GM23338 (cell line): ENCODE measurements at regions not wholly inside any gene's neighbourhood (a gene's known extent, or its start where the extent isn't known, plus 50 kb on each side); places are given as distances from the start of the nearest gene placed in this dataset.

Source experiments
- ATAC-seq: fragments of 200-7000 bp; cut with Tn5 transposase; 3 replicates; pipeline ENCODE4 v1.9.1; 2020
- DNase-seq: peaks from one replicate; pipeline ENCODE4 v3.0.0-alpha.2; 2015; ENCODE audit warnings: low spot score
- H2AFZ ChIP-seq: fragments of 200-600 bp; sonication (generic); 2 replicates; pipeline ENCODE4 v1.8.0; 2016; ENCODE audit warnings: antibody characterized with exemption, mild to moderate bottlenecking, moderate library complexity
- H3F3A ChIP-seq: fragments of 200-600 bp; sonication (generic); replicated peaks from 2 replicates; pipeline ENCODE4 v1.8.0; 2017; ENCODE audit warnings: antibody characterized with exemption, mixed run types, low read depth
- H3K27ac ChIP-seq: fragments of 200-600 bp; sonication (generic); 2 replicates; pipeline ENCODE4 v1.6.1; 2016; ENCODE audit warnings: low read depth
- H3K27me3 ChIP-seq: fragments of 200-600 bp; sonication (generic); 2 replicates; pipeline ENCODE4 v1.8.0; 2016; ENCODE audit warnings: mild to moderate bottlenecking, mixed run types, moderate library complexity; ENCODE audit not compliant: insufficient read depth
- H3K36me3 ChIP-seq: fragments of 200-600 bp; sonication (generic); 2 replicates; pipeline ENCODE4 v1.8.0; 2016; ENCODE audit warnings: mild to moderate bottlenecking; ENCODE audit not compliant: insufficient read depth
- H3K4me1 ChIP-seq: fragments of 200-600 bp; sonication (generic); 2 replicates; pipeline ENCODE4 v1.8.0; 2016; ENCODE audit warnings: mild to moderate bottlenecking, moderate library complexity; ENCODE audit not compliant: insufficient read depth
- H3K4me2 ChIP-seq: fragments of 200-600 bp; sonication (generic); 2 replicates; pipeline ENCODE4 v1.7.1; 2017; ENCODE audit warnings: mixed run types
- H3K4me3 ChIP-seq: fragments of 200-600 bp; sonication (generic); 2 replicates; pipeline ENCODE4 v1.6.1; 2016; ENCODE audit warnings: mixed run types
- H3K79me2 ChIP-seq: fragments of 200-600 bp; sonication (generic); replicated peaks from 2 replicates; pipeline ENCODE4 v1.8.0; 2017; ENCODE audit warnings: mild to moderate bottlenecking; ENCODE audit not compliant: insufficient read depth
- H3K9me2 ChIP-seq: fragments of 200-600 bp; sonication (generic); 2 replicates; pipeline ENCODE4 v1.8.0; 2017; ENCODE audit not compliant: insufficient read depth
- H4K20me1 ChIP-seq: fragments of 200-600 bp; sonication (generic); replicated peaks from 2 replicates; pipeline ENCODE4 v1.8.0; 2017; ENCODE audit warnings: mild to moderate bottlenecking; ENCODE audit not compliant: insufficient read depth
- H3K27ac Mint-ChIP-seq: 2 replicates; pipeline ENCODE4 v1.8.0; 2020; ENCODE audit warnings: inconsistent platforms, mild to moderate bottlenecking, moderate library complexity, mixed read lengths
- H3K27me3 Mint-ChIP-seq: 3 replicates; pipeline ENCODE4 v1.8.0; 2022; ENCODE audit warnings: low read depth, mild to moderate bottlenecking, moderate library complexity, mixed read lengths, inconsistent platforms; ENCODE audit not compliant: insufficient read depth, poor library complexity
- H3K36me3 Mint-ChIP-seq: 3 replicates; pipeline ENCODE4 v1.8.0; 2021; ENCODE audit warnings: low read depth, mild to moderate bottlenecking, inconsistent platforms, moderate library complexity, mixed read lengths
- H3K4me1 Mint-ChIP-seq: 3 replicates; pipeline ENCODE4 v1.8.0; 2020; ENCODE audit warnings: mild to moderate bottlenecking, inconsistent platforms, mixed read lengths
- H3K4me3 Mint-ChIP-seq: 3 replicates; pipeline ENCODE4 v1.8.0; 2021; ENCODE audit warnings: moderate library complexity, mild to moderate bottlenecking, inconsistent platforms, mixed read lengths
- H3K9me3 Mint-ChIP-seq: 3 replicates; pipeline ENCODE4 v1.8.0; 2020; ENCODE audit warnings: moderate library complexity, mild to moderate bottlenecking, inconsistent platforms, mixed read lengths
- EZH2phosphoT487 ChIP-seq: fragments of 200-600 bp; sonication (generic); IDR thresholded peaks from one replicate; pipeline ENCODE4 v1.8.1; 2018; ENCODE audit warnings: antibody characterized with exemption; ENCODE audit not compliant: unreplicated experiment
- ZNF114 ChIP-seq: fragments of 250-450 bp; sonication (Bioruptor Pico); IDR thresholded peaks from 2 replicates; pipeline ENCODE4 v1.5.0; 2020; ENCODE audit warnings: mild to moderate bottlenecking, moderate library complexity
- ZNF331 ChIP-seq: fragments of 250-450 bp; sonication (Bioruptor Pico); IDR thresholded peaks from 2 replicates; pipeline ENCODE4 v1.5.0; 2020; ENCODE audit warnings: low read depth, mild to moderate bottlenecking, moderate library complexity
- ZNF462 ChIP-seq: fragments of 250-450 bp; sonication (Bioruptor Pico); IDR thresholded peaks from 2 replicates; pipeline ENCODE4 v1.5.0; 2020; ENCODE audit warnings: mild to moderate bottlenecking, moderate library complexity
- TF ChIP-seq, protein P1 (sequence below): IDR thresholded peaks from one replicate; pipeline ENCODE4 v1.6.1; 2018; ENCODE audit warnings: antibody characterized with exemption; ENCODE audit not compliant: unreplicated experiment

GRCh38 chr15:54820098-54820497 is 376.6 kb downstream of the RSL24D1 start (continued):
- TF ChIP-seq, protein P1, sequence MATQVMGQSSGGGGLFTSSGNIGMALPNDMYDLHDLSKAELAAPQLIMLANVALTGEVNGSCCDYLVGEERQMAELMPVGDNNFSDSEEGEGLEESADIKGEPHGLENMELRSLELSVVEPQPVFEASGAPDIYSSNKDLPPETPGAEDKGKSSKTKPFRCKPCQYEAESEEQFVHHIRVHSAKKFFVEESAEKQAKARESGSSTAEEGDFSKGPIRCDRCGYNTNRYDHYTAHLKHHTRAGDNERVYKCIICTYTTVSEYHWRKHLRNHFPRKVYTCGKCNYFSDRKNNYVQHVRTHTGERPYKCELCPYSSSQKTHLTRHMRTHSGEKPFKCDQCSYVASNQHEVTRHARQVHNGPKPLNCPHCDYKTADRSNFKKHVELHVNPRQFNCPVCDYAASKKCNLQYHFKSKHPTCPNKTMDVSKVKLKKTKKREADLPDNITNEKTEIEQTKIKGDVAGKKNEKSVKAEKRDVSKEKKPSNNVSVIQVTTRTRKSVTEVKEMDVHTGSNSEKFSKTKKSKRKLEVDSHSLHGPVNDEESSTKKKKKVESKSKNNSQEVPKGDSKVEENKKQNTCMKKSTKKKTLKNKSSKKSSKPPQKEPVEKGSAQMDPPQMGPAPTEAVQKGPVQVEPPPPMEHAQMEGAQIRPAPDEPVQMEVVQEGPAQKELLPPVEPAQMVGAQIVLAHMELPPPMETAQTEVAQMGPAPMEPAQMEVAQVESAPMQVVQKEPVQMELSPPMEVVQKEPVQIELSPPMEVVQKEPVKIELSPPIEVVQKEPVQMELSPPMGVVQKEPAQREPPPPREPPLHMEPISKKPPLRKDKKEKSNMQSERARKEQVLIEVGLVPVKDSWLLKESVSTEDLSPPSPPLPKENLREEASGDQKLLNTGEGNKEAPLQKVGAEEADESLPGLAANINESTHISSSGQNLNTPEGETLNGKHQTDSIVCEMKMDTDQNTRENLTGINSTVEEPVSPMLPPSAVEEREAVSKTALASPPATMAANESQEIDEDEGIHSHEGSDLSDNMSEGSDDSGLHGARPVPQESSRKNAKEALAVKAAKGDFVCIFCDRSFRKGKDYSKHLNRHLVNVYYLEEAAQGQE: no peak
- no peak for TF ChIP-seq EZH2phosphoT487
- TF ChIP-seq ZNF462 (CRISPR knock-in tag): no peak
- TF ChIP-seq ZNF331: no peak

DNA sequence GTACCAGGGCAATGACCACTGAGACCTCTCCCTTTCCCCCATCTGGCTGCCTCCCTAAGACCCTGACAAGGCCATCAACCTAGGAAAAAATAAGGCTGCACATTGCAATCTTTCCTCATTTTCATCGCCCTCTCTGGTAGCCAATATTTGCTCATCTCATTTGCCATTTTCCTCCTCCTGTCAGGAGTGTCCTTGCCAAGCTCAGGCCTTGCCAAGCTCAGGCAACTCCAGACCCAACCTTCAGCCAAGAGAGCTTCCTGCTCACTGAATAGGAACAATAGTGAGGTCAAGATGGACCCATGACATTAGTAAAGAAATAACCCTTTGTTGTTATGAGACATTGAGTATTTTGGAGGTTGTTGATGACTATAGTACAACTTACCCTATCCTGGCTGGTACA is 380.3 kb downstream of the RSL24D1 start:
- H3K36me3 Mint-ChIP-seq: peaks cover 7% of the 10 kb centered on the region; the same call in 2 of the 3 replicates
- Histone ChIP-seq H3K79me2 (no peaks in the 10 kb centered on the region), H3K4me2 (no peak overlapping the region)

More for the DNA sequence above, 380.3 kb downstream of the RSL24D1 start:
- peaks cover 62% of the 10 kb centered on the region for H3K9me3 Mint-ChIP-seq
- no peak overlapping the region for H3K27ac Mint-ChIP-seq
- peaks cover 5% of the 10 kb centered on the region; the same call in 1 of the 3 replicates for H3K4me1 Mint-ChIP-seq
- no peak for TF ChIP-seq ZNF114 (CRISPR knock-in tag)
- Histone ChIP-seq H3F3A (no peaks in the 10 kb centered on the region), H3K4me3 (no peak overlapping the region), H3K9me2 (no peaks in the 10 kb centered on the region), H4K20me1 (no peaks in the 10 kb centered on the region), H3K36me3 (peaks cover 3% of the 10 kb centered on the region; the same call in 1 of the 2 replicates), H3K4me1 (no peaks in the 10 kb centered on the region), H3K27ac (no peak overlapping the region), H2AFZ (no peak overlapping the region), H3K27me3 (no peaks in the 10 kb centered on the region)
- no peak for DNase-seq
- no peak overlapping the region for H3K4me3 Mint-ChIP-seq
- no peaks in the 10 kb centered on the region for H3K27me3 Mint-ChIP-seq
- no peak for ATAC-seq
